Kidney (tissue), 13 donors: ENCODE measurements at regions not wholly inside any gene's neighbourhood (a gene's known extent, or its start where the extent isn't known, plus 50 kb on each side); places are given as distances from the start of the nearest gene placed in this dataset.

Experiments
- DNase-seq, 5 donors: peaks; one replicate each; pipeline ENCODE4 v3.0.0-alpha.2; 2013 to 2020
- FAIRE-seq: peaks from 2 replicates; lab custom pipeline; 2012; peaks lifted over from hg19 to GRCh38; lab: Jason Lieb, UNC
- H3K27ac ChIP-seq, 2 donors: one replicate each; pipeline ENCODE4 v1.7.0; 2013; ENCODE audit warnings: low read depth in 2 of 2, low read length in 2 of 2, inconsistent platforms in 1 of 2
- H3K27me3 ChIP-seq: one replicate; pipeline ENCODE4 v1.7.1; 2013; ENCODE audit warnings: low read length, inconsistent platforms; ENCODE audit not compliant: control insufficient read depth, insufficient read depth
- H3K36me3 ChIP-seq, 3 donors: one replicate each; pipeline versions ENCODE4 v1.7.0 to v1.7.1; 2013; ENCODE audit warnings: low read length in 3 of 3, control low read depth in 1 of 3, inconsistent platforms in 1 of 3; ENCODE audit not compliant: insufficient read depth in 3 of 3, control insufficient read depth in 2 of 3
- H3K4me1 ChIP-seq, 3 donors: one replicate each; pipeline versions ENCODE4 v1.7.0 to v1.7.1; 2013; ENCODE audit warnings: low read length in 3 of 3, inconsistent platforms in 1 of 3, low read depth in 1 of 3; ENCODE audit not compliant: control insufficient read depth in 2 of 3, insufficient read depth in 2 of 3
- H3K4me3 ChIP-seq, 3 donors: one replicate each; pipeline versions ENCODE4 v1.7.0 to v1.8.1; 2013; ENCODE audit warnings: low read length in 3 of 3, control low read depth in 1 of 3, inconsistent platforms in 1 of 3
- H3K9ac ChIP-seq, 3 donors: one replicate each; pipeline versions ENCODE4 v1.7.0 to v1.7.1; 2013; ENCODE audit warnings: low read length in 3 of 3, control low read depth in 1 of 3, inconsistent platforms in 1 of 3
- H3K9me3 ChIP-seq, 3 donors: one replicate each; pipeline versions ENCODE4 v1.7.0 to v1.7.1; 2013; ENCODE audit warnings: low read length in 3 of 3, control low read depth in 1 of 3, inconsistent platforms in 1 of 3; ENCODE audit not compliant: control insufficient read depth in 2 of 3, insufficient read depth in 1 of 3
- intact Hi-C: fragments of 100-400 bp; cut with DNase I; formaldehyde crosslinking; loops from one replicate; pipeline ENCODE4 v1.11.1; 2022
- TF ChIP-seq, protein P1 (sequence below): IDR thresholded peaks from 3 replicates; pipeline ENCODE4 v1.5.1; 2012; ENCODE audit warnings: mild to moderate bottlenecking, moderate library complexity, borderline replicate concordance; ENCODE audit not compliant: insufficient read depth; ENCODE audit errors: extremely low read depth
- donor health status: control.
- donor health status: control.
- donor health status: control.
- donor health status: control.
- donor health status: control.
- donor health status: DM: yes; HTN: yes; CAD: no.
- donor health status: Normal renal cell carcinoma (clear cell type).

DNA sequence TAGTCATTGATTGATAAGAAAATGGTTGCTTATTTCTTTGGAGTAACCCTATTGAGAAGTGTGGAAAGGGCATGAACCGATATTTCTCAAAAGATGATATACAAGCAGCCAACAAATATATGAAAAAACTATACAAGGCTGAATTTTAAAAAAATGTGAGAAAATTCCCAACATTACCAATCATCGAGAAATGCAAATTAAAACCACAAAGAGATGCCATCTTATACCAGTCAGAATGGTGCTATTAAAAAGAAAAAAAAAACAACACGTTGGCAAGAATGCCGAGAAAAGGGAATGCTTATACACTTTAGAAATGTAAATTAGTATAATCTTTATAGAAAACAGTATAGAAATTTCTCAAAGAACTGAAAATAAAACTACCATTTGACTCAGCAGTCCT, 77.7 kb upstream of the ROBO1 start:
- FAIRE-seq = no peak
- intact Hi-C loops = no loop called here
- TF ChIP-seq, protein P1, sequence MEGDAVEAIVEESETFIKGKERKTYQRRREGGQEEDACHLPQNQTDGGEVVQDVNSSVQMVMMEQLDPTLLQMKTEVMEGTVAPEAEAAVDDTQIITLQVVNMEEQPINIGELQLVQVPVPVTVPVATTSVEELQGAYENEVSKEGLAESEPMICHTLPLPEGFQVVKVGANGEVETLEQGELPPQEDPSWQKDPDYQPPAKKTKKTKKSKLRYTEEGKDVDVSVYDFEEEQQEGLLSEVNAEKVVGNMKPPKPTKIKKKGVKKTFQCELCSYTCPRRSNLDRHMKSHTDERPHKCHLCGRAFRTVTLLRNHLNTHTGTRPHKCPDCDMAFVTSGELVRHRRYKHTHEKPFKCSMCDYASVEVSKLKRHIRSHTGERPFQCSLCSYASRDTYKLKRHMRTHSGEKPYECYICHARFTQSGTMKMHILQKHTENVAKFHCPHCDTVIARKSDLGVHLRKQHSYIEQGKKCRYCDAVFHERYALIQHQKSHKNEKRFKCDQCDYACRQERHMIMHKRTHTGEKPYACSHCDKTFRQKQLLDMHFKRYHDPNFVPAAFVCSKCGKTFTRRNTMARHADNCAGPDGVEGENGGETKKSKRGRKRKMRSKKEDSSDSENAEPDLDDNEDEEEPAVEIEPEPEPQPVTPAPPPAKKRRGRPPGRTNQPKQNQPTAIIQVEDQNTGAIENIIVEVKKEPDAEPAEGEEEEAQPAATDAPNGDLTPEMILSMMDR = no peak
- no peak for DNase-seq
- Histone ChIP-seq H3K4me1 (no peaks in the 10 kb centered on the region), H3K4me3 (no peak overlapping the region), H3K36me3 (no peaks in the 10 kb centered on the region), H3K27me3 (no peaks in the 10 kb centered on the region), H3K27ac (no peak overlapping the region), H3K9me3 (no peaks in the 10 kb centered on the region), H3K9ac (no peak overlapping the region)

DNA sequence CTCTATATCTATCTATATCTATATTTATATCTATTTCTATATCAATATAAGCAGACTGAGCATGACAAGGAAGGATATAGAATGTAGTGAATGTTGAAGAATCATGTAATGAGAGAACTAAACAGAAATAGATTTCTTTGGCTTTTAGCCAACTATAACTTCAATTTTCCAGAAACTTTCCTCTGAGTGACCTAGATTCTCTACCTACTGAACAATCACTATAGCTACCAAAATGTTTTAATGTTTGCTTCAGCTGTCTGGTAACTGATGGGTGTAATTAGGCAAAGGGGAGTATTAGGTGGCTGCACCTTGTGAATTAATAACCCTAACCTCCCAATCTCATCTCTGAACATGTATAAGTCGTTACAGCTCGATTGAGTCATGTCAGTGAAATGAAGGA, 76.4 kb upstream of the ROBO1 start:
- FAIRE-seq (no peak), DNase-seq (no peak)
- H3K4me3 ChIP-seq = no peak overlapping the region

DNA sequence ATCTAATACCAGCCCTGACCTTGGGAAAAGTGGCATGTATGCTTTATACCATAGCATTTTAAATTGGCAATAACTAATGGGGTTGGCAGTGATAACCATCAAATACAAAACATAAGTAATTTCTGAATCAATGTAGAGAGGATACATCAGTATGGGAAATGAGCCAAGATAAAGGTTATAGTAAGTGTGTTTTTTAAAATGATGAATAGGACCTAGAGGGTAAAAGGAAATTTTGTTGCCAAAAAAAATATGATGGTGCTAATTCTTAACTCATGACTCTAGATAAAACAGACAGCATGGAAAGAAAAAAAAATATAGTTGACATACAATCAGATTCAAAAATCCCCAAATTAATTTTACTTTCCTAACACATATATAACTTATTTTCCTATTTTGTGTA, 75.4 kb upstream of the ROBO1 start:
- H3K9me3 ChIP-seq = no peaks in the 10 kb centered on the region
- no peak overlapping the region for H3K4me3 ChIP-seq
- H3K27ac ChIP-seq = no peak overlapping the region
- FAIRE-seq = no peak
- H3K36me3 ChIP-seq = no peaks in the 10 kb centered on the region
- TF ChIP-seq, protein P1 = no peak
- no peak for DNase-seq
- no peaks in the 10 kb centered on the region for H3K27me3 ChIP-seq
- H3K4me1 ChIP-seq = no peaks in the 10 kb centered on the region
- intact Hi-C loops = no loop called here
- H3K9ac ChIP-seq = no peak overlapping the region

More for the DNA sequence above, 76.4 kb upstream of the ROBO1 start:
- Histone ChIP-seq H3K9ac (no peak overlapping the region), H3K27ac (no peak overlapping the region), H3K27me3 (no peaks in the 10 kb centered on the region), H3K4me1 (no peaks in the 10 kb centered on the region), H3K36me3 (no peaks in the 10 kb centered on the region), H3K9me3 (no peaks in the 10 kb centered on the region)
- TF ChIP-seq, protein P1 = no peak
- intact Hi-C loops = no loop called here

DNA sequence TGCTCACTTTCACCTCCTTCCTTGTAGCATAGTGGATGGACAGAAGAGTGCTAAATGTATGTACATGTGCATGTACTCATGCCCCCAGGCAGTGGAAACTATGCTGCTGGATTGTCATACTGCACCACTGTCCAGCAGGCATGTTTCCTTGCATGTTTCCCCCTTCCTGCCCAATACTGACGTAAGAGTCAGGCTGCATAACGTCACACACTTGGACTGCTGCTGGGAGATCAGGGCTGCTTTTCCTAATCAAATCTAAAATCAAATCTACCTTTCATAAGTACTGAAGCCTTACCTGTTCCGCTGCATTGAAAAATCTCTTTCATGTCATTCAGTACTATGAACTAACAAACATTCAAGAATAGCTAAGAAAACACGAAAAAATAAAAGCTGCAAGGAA, 67.9 kb upstream of the ROBO1 start:
- DNase-seq (no peak), FAIRE-seq (no peak)
- Histone ChIP-seq H3K4me3 (no peak overlapping the region), H3K9ac (no peak overlapping the region), H3K9me3 (no peaks in the 10 kb centered on the region), H3K27me3 (no peaks in the 10 kb centered on the region), H3K4me1 (no peaks in the 10 kb centered on the region), H3K36me3 (no peaks in the 10 kb centered on the region), H3K27ac (no peak overlapping the region)
- TF ChIP-seq, protein P1 = no peak
- intact Hi-C loops = no loop called here
